Natural killer cell treated with Interleukin-12 subunit alpha and Interleukin-12 subunit beta and Interleukin-15 and Interleukin-18, amount 100 ng/mL, for 72 hours (primary cell): ENCODE measurements at regions not wholly inside any gene's neighbourhood (a gene's known extent, or its start where the extent isn't known, plus 50 kb on each side); places are given as distances from the start of the nearest gene placed in this dataset.
"Not testable (repeated sequence)": the region's sequence is repeated elsewhere in the genome, so short reads cannot be mapped to it uniquely, and the experiment has no call there.

ENCODE experiments used
- ATAC-seq, 2 donors: fragments of 150-1000 bp; cut with Tn5 transposase in 1 of 2; sonication (Bioruptor Pico), chemical (Tn5 transposase) in 1 of 2; 2 replicates each; pipeline ENCODE4 v1.10.0; 2021
- DNase-seq: peaks from one replicate; pipeline ENCODE4 v3.0.0; 2022; ENCODE audit warnings: low spot score
- H3K27ac Mint-ChIP-seq, 2 donors: 1 replicate in 1 of 2; 2 replicates in 1 of 2; pipeline ENCODE4 v1.8.0; 2022; ENCODE audit warnings: mixed read lengths in 2 of 2, mild to moderate bottlenecking in 1 of 2, moderate library complexity in 1 of 2
- H3K27me3 Mint-ChIP-seq, 2 donors: 1 replicate in 1 of 2; 2 replicates in 1 of 2; pipeline ENCODE4 v1.8.0; 2022; ENCODE audit warnings: mixed read lengths in 2 of 2
- H3K36me3 Mint-ChIP-seq: one replicate; pipeline ENCODE4 v1.8.0; 2022; ENCODE audit warnings: mixed read lengths
- H3K4me1 Mint-ChIP-seq, 2 donors: 1 replicate in 1 of 2; 2 replicates in 1 of 2; pipeline ENCODE4 v1.8.0; 2022; ENCODE audit warnings: low read depth in 2 of 2, mixed read lengths in 2 of 2, mild to moderate bottlenecking in 1 of 2
- H3K4me3 Mint-ChIP-seq: one replicate; pipeline ENCODE4 v1.8.0; 2022; ENCODE audit warnings: mixed read lengths
- H3K9me3 Mint-ChIP-seq: 2 replicates; pipeline ENCODE4 v1.8.0; 2022; ENCODE audit warnings: mixed read lengths

- Mint-ChIP-seq H3K27ac (no peak overlapping the region), H3K4me3 (no peak overlapping the region), H3K9me3 (no peaks in the 10 kb centered on the region), H3K36me3 (no peaks in the 10 kb centered on the region), H3K4me1 (no peaks in the 10 kb centered on the region), H3K27me3 (peaks cover 11 to 12% of the 10 kb centered on the region in 2 donors)
- ATAC-seq (no peak), DNase-seq (no peak)
These were observed 614.0 kb upstream of the CDH5 start for GRCh38 chr16:65752522-65752844.

GRCh38 chr16:65751622-65752521 is 614.6 kb upstream of the CDH5 start:
- DNase-seq: no peak
- Mint-ChIP-seq H3K4me1 (no peaks in the 10 kb centered on the region), H3K4me3 (no peak overlapping the region), H3K27ac (no peak overlapping the region), H3K27me3 (peaks cover 7 to 12% of the 10 kb centered on the region in 2 donors), H3K36me3 (no peaks in the 10 kb centered on the region), H3K9me3 (no peaks in the 10 kb centered on the region)
- no peak for ATAC-seq

GRCh38 chr16:65749506-65749905 is 617.0 kb upstream of the CDH5 start:
- ATAC-seq (no peak), DNase-seq (no peak)
- no peaks in the 10 kb centered on the region for H3K4me1 Mint-ChIP-seq

GRCh38 chr16:65746941-65747340 is 619.5 kb upstream of the CDH5 start:
- no peak overlapping the region for H3K27ac Mint-ChIP-seq
- H3K4me1 Mint-ChIP-seq: no peaks in the 10 kb centered on the region
- peaks cover 2 to 5% of the 10 kb centered on the region in 2 donors for H3K27me3 Mint-ChIP-seq
- DNase-seq (no peak), ATAC-seq (no peak)
- H3K4me3 Mint-ChIP-seq: no peak overlapping the region
- no peaks in the 10 kb centered on the region for H3K36me3 Mint-ChIP-seq
- H3K9me3 Mint-ChIP-seq: no peaks in the 10 kb centered on the region

More at GRCh38 chr16:65749506-65749905, 617.0 kb upstream of the CDH5 start:
- Mint-ChIP-seq H3K9me3 (no peaks in the 10 kb centered on the region), H3K36me3 (no peaks in the 10 kb centered on the region), H3K4me3 (no peak overlapping the region), H3K27ac (no peak overlapping the region), H3K27me3 (peaks cover 5 to 12% of the 10 kb centered on the region in 2 donors)

GRCh38 chr16:65745201-65745708 is 621.2 kb upstream of the CDH5 start:
- no peak for ATAC-seq
- no peak overlapping the region for H3K4me3 Mint-ChIP-seq

GRCh38 chr16:65744401-65744800 is 622.1 kb upstream of the CDH5 start:
- no peak for ATAC-seq
- Mint-ChIP-seq H3K36me3 (no peaks in the 10 kb centered on the region), H3K9me3 (no peaks in the 10 kb centered on the region), H3K4me3 (no peak overlapping the region), H3K27ac (no peak overlapping the region), H3K27me3 (peaks cover under 1 to 2% of the 10 kb centered on the region in 2 donors), H3K4me1 (no peaks in the 10 kb centered on the region)
- DNase-seq: no peak

More at GRCh38 chr16:65745201-65745708, 621.2 kb upstream of the CDH5 start:
- DNase-seq: no peak
- H3K27me3 Mint-ChIP-seq: peaks cover 2 to 5% of the 10 kb centered on the region in 2 donors
- no peaks in the 10 kb centered on the region for H3K9me3 Mint-ChIP-seq
- no peak overlapping the region for H3K27ac Mint-ChIP-seq
- H3K4me1 Mint-ChIP-seq: no peaks in the 10 kb centered on the region
- no peaks in the 10 kb centered on the region for H3K36me3 Mint-ChIP-seq

GRCh38 chr16:65743558-65743957 is 621.7 kb upstream of the CDH11 start:
- H3K9me3 Mint-ChIP-seq: no peaks in the 10 kb centered on the region
- no peaks in the 10 kb centered on the region for H3K36me3 Mint-ChIP-seq
- no peak for ATAC-seq
- DNase-seq: no peak
- H3K27me3 Mint-ChIP-seq: peaks cover 1 to 3% of the 10 kb centered on the region in 2 donors
- H3K4me3 Mint-ChIP-seq: no peak overlapping the region
- no peaks in the 10 kb centered on the region for H3K4me1 Mint-ChIP-seq
- H3K27ac Mint-ChIP-seq: no peak overlapping the region

- no peak for ATAC-seq
- H3K4me1 Mint-ChIP-seq: no peaks in the 10 kb centered on the region
- no peak overlapping the region for H3K27ac Mint-ChIP-seq
- H3K4me3 Mint-ChIP-seq: no peak overlapping the region
- DNase-seq: no peak
- H3K9me3 Mint-ChIP-seq: no peaks in the 10 kb centered on the region
- H3K36me3 Mint-ChIP-seq: no peaks in the 10 kb centered on the region
- H3K27me3 Mint-ChIP-seq: peaks cover 3 to 11% of the 10 kb centered on the region in 2 donors
These were observed 618.8 kb upstream of the CDH11 start for GRCh38 chr16:65740711-65741110.

GRCh38 chr16:65739518-65739917 is 617.7 kb upstream of the CDH11 start:
- H3K36me3 Mint-ChIP-seq: no peaks in the 10 kb centered on the region
- no peaks in the 10 kb centered on the region for H3K9me3 Mint-ChIP-seq
- H3K4me1 Mint-ChIP-seq: no peaks in the 10 kb centered on the region
- peaks cover 3 to 11% of the 10 kb centered on the region in 2 donors for H3K27me3 Mint-ChIP-seq
- H3K4me3 Mint-ChIP-seq: no peak overlapping the region
- no peak overlapping the region for H3K27ac Mint-ChIP-seq
- ATAC-seq (no peak), DNase-seq (no peak)

GRCh38 chr16:65737831-65738230 is 616.0 kb upstream of the CDH11 start:
- Mint-ChIP-seq H3K9me3 (no peaks in the 10 kb centered on the region), H3K4me1 (no peaks in the 10 kb centered on the region), H3K27ac (no peak overlapping the region), H3K36me3 (no peaks in the 10 kb centered on the region), H3K4me3 (no peak overlapping the region), H3K27me3 (peaks cover 3 to 11% of the 10 kb centered on the region in 2 donors)
- no peak for DNase-seq
- ATAC-seq: no peak

GRCh38 chr16:65735615-65736014 is 613.8 kb upstream of the CDH11 start:
- not testable (repeated sequence) for H3K27ac Mint-ChIP-seq, H3K9me3 Mint-ChIP-seq, H3K4me1 Mint-ChIP-seq, H3K4me3 Mint-ChIP-seq, H3K36me3 Mint-ChIP-seq, ATAC-seq, DNase-seq
- H3K27me3 Mint-ChIP-seq: peaks cover 3 to 11% of the 10 kb centered on the region in 2 donors

- no peaks in the 10 kb centered on the region for H3K4me1 Mint-ChIP-seq
- no peaks in the 10 kb centered on the region for H3K36me3 Mint-ChIP-seq
- H3K27me3 Mint-ChIP-seq: peaks cover 0 to 11% of the 10 kb centered on the region in 2 donors
- no peak overlapping the region for H3K27ac Mint-ChIP-seq
- no peaks in the 10 kb centered on the region for H3K9me3 Mint-ChIP-seq
- DNase-seq (no peak), ATAC-seq (no peak)
- H3K4me3 Mint-ChIP-seq: no peak overlapping the region
These were observed 611.9 kb upstream of the CDH11 start for GRCh38 chr16:65733721-65734120.

- ATAC-seq: no peak
- DNase-seq: no peak
- Mint-ChIP-seq H3K9me3 (no peaks in the 10 kb centered on the region), H3K27me3 (peaks cover 3 to 8% of the 10 kb centered on the region in 2 donors), H3K36me3 (no peaks in the 10 kb centered on the region), H3K4me1 (no peaks in the 10 kb centered on the region), H3K27ac (no peak overlapping the region), H3K4me3 (no peak overlapping the region)
These were observed 610.0 kb upstream of the CDH11 start for GRCh38 chr16:65731833-65732232.

- Mint-ChIP-seq H3K9me3 (no peaks in the 10 kb centered on the region), H3K27me3 (peaks cover 7 to 9% of the 10 kb centered on the region in 2 donors), H3K27ac (no peak overlapping the region), H3K36me3 (no peaks in the 10 kb centered on the region), H3K4me3 (no peak overlapping the region), H3K4me1 (no peaks in the 10 kb centered on the region)
- DNase-seq (no peak), ATAC-seq (no peak)
These were observed 606.8 kb upstream of the CDH11 start for GRCh38 chr16:65728652-65729051.
